Esophagus squamous epithelium (tissue), 4 donors: ENCODE measurements at regions not wholly inside any gene's neighbourhood (a gene's known extent, or its start where the extent isn't known, plus 50 kb on each side); places are given as distances from the start of the nearest gene placed in this dataset.

ENCODE experiments used
- CTCF ChIP-seq, 6 experiments: fragments of 450-650 bp in 4 of 6; fragments of 200-600 bp in 2 of 6; sonication (generic) in 2 of 6; IDR thresholded peaks; one replicate each; pipeline ENCODE4 v1.5.1; 2016 to 2019; ENCODE audit warnings: antibody characterized with exemption in 6 of 6, mild to moderate bottlenecking in 4 of 6, moderate library complexity in 4 of 6
- POLR2A ChIP-seq, 4 donors: fragments of 450-650 bp; IDR thresholded peaks; one replicate each; pipeline ENCODE4 v1.6.1; 2017; ENCODE audit warnings: antibody characterized with exemption in 4 of 4, mild to moderate bottlenecking in 4 of 4, moderate library complexity in 3 of 4

- TF ChIP-seq POLR2A (IDR thresholded peaks at IDR 0.05), result no peak
- no peak for TF ChIP-seq CTCF (IDR thresholded peaks at IDR 0.05)
Measured at GRCh38 chr3:23720885-23721284, 84.9 kb upstream of the UBE2E1 start.
